H7 (cell line): ENCODE measurements at regions not wholly inside any gene's neighbourhood (a gene's known extent, or its start where the extent isn't known, plus 50 kb on each side); places are given as distances from the start of the nearest gene placed in this dataset.

Source experiments
- DNase-seq: peaks from one replicate; pipeline ENCODE4 v3.0.0; 2012
- H3K27me3 ChIP-seq: 2 replicates; pipeline ENCODE4 v1.6.0; 2011; ENCODE audit warnings: mild to moderate bottlenecking, low read length; ENCODE audit not compliant: control insufficient read depth, insufficient read depth
- H3K36me3 ChIP-seq: replicated peaks from 2 replicates; pipeline ENCODE4 v1.5.1; 2011; ENCODE audit warnings: low read length; ENCODE audit not compliant: control insufficient read depth, insufficient read depth
- H3K4me3 ChIP-seq: 2 replicates; pipeline ENCODE4 v1.5.1; 2011; ENCODE audit warnings: low read depth, mild to moderate bottlenecking, control low read depth, low read length, moderate library complexity; ENCODE audit not compliant: insufficient read depth

DNA sequence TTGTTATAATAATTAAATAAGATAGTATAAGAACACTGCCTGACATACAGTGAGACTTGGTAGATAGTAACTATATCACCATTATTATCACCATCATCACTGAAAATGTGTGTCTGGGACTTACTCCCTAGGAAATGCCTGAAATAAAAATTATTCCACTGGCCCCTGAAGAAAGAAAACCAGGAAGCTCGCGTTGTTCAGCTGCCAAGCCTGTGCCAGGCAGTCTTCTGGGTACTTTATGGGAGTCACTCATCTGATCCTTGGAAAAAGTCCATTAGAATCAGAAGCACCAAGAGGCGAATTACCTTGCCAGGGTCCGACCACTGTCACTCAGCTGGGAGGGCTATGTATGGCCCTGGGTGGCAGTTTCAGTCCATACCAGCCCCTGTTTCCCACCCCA, 220.3 kb upstream of the TPM1 start:
- Histone ChIP-seq H3K27me3 (no peaks in the 10 kb centered on the region), H3K4me3 (no peak overlapping the region), H3K36me3 (no peaks in the 10 kb centered on the region)
- DNase-seq, result no peak

DNA sequence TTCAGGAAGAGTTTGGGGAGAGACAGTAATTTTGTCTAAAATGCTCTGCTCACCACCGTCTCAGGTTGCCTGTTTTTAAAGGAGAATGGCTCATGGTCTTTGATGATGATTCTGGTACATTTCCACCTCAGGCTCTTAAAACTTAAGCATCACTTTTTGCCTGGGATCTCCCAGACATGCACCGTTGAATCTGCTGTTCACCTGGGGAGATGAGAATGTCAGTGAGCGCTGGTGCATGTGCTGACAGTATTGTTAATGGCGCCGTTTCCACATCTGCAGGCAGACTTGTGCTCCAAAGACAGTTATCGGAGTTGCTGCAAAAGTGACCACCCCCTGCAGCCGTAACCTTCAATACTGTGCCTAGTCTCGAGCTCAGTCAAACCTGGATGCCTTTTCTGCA, 219.0 kb upstream of the TPM1 start:
- no peaks in the 10 kb centered on the region for H3K27me3 ChIP-seq
- no peak overlapping the region for H3K4me3 ChIP-seq
- DNase-seq, result no peak
- H3K36me3 ChIP-seq, result no peaks in the 10 kb centered on the region

DNA sequence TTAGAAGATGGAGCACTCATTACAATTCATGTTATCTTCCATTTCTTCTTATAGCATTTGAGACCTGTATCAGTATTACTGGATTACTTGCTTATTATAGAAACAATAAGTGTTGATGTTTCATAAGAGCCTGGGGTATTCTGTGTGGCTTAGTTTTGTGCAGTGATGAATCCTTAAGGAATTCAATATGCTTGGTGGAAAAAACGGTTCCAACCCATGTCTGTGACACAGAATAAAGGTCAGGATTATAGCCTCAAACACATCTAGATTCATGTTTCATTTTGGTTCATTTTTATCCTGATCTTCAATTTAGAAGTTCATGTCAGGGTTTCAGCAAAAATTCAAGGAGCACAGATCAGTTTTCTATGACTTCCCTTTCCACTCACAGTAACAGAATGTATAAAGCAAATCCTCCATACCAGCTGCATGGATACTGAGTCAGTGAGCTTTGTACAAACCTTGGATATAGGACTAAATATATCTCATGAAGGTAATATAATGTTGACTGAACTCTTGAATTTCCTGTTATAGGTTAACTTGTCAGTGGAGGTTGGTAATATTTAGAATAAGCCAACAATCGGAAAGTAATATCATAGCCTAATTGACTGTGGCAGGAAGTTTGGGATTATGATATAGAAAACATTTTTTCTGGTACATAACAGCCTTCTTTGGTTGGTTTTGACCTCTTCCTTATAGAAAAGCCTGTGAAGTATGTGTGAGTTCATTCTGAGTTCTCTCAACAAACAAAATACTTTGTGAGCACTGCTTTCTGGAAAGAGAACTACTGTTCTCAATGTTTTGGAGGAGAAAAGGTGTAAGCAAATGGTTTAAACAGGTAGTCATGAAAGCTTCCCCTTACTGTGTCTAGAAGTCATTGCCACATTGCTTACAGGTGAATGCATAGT, 218.2 kb upstream of the TPM1 start:
- no peaks in the 10 kb centered on the region for H3K36me3 ChIP-seq
- no peaks in the 10 kb centered on the region for H3K27me3 ChIP-seq
- H3K4me3 ChIP-seq, result no peak overlapping the region
- no peak for DNase-seq

DNA sequence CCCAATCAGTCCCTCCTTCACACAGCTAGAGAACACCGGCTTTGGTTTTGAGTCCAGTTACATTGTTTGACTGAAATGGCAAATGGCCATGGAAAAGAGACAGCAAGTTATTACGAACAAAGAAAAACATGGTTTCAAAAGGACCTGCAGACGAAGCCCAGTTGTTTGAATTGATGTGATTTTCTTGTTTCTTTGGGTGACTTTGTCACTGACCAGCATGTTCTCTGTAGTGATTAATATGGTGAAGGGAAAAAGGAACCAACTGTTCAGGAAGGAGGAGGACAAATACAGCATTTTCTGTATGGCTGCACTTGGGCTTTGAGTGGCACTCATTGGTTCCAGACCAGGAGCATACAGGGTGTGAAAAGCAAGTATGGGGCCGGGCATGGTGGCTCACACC, 217.4 kb upstream of the TPM1 start:
- Histone ChIP-seq H3K4me3 (no peak overlapping the region), H3K36me3 (no peaks in the 10 kb centered on the region), H3K27me3 (no peaks in the 10 kb centered on the region)
- DNase-seq, result no peak

DNA sequence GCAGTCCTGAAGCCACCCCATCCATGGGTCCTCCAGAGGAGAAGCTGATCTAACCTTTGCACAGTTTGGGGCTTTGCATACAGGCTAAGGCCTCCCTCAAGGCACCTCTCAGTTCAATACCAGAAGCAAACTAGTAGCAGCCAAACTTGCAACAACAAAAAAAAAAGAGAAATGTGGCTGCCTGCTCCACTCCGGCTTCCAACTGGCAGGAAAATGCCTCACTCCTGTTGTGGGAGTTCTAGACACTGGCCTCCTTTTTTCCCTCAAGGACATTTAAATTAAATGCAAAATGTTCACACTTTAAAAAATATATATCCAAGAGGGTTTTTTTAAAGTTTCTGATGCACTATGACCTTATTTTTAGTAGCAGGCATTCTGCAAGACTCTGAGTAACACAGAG, 216.0 kb upstream of the TPM1 start:
- no peaks in the 10 kb centered on the region for H3K27me3 ChIP-seq
- DNase-seq, result no peak
- H3K4me3 ChIP-seq, result no peak overlapping the region
- no peaks in the 10 kb centered on the region for H3K36me3 ChIP-seq

DNA sequence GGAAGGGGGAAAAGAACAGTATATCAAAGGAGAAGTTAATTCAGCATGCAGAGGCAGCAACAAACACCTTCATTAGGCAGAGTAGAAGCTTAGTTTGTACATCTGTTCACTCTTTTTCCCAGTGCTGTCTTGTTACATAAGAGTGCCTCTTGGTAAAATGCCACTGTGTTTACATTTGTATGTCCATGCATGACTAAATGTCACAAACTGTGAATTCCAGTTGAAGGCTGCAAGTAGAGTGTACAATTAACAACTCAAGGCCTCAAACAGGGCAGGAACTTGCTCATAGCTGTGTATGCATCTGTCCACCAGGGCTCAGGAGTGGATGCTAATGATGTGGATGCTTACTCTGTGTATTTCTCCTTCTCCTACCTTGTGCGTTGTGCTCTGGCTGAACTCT, 214.2 kb upstream of the TPM1 start:
- Histone ChIP-seq H3K27me3 (no peaks in the 10 kb centered on the region), H3K4me3 (no peak overlapping the region), H3K36me3 (no peaks in the 10 kb centered on the region)
- DNase-seq, result no peak

DNA sequence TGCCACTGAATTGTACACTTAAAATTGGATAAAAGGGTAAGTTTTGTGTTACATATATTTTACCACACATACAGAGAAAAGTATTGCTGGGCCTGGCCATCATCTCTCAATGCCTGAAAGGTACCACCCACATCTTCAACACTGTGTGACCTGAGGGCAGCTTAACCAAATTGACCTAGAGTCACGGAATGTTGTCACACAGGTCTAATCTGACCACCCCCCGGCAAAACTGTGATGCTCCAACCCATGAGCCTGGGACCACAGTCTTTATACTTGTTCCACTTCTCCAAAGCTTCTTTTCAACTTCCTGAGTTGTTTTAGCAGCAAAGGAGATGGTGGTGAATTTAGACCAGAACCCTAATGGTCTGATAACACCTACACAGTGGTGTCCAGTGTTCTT, 210.3 kb upstream of the TPM1 start:
- DNase-seq, result no peak
- H3K27me3 ChIP-seq, result no peaks in the 10 kb centered on the region
- no peak overlapping the region for H3K4me3 ChIP-seq
- H3K36me3 ChIP-seq, result no peaks in the 10 kb centered on the region; the same call in 1 of the 2 replicates

DNA sequence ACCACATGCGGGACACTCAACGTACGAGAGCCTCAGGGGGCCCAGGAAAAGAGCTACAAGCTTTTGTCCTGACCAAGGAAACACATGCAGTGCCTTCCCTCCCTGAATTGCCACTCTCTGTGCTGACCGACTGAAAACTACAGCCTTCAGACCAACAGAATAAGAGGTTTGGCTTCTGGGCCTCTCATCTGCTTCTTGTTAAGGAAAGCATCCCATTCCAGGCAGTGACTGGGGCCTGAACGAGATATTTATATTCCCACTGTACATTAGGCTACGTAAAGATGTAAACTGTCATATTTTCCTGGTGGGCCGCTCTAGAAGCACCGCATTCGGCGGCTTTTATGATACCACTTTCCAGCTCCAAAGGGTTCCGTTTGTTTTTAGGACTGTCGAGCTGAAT, 208.9 kb upstream of the TPM1 start:
- no peak for DNase-seq
- H3K36me3 ChIP-seq, result no peaks in the 10 kb centered on the region; the same call in 1 of the 2 replicates
- H3K27me3 ChIP-seq, result no peaks in the 10 kb centered on the region
- no peak overlapping the region for H3K4me3 ChIP-seq

DNA sequence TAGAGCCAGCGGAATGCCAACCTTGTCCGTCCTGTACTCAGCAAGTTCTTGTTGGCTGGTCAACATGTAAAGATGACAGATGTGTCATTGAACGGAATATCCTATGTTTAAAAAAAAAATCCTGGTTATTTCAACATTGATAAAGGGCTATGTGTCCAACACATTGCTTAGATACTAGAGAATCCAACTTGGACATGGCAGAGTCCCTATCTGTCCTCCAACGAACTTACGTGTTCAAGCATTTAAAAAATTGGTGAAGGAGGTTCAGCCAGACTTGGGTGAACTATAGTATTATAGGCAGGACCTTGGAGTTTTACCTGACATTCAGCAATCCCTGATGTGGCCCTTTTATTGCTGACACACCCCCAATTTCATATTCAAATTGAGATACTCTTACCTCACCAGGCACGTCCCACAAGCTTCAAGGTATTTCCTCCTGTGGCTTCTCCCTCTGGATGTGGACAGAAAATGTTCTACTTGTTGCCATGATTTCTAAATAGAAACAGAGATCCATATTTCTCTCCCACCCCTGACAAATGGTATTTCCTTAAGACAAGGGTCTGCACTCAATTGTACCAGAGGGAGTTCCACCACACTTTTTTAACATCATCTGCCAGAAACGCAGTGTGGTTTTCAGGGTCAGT, 207.7 kb upstream of the TPM1 start:
- Histone ChIP-seq H3K36me3 (no peaks in the 10 kb centered on the region; the same call in 1 of the 2 replicates), H3K4me3 (no peak overlapping the region), H3K27me3 (no peaks in the 10 kb centered on the region)
- DNase-seq, result no peak

DNA sequence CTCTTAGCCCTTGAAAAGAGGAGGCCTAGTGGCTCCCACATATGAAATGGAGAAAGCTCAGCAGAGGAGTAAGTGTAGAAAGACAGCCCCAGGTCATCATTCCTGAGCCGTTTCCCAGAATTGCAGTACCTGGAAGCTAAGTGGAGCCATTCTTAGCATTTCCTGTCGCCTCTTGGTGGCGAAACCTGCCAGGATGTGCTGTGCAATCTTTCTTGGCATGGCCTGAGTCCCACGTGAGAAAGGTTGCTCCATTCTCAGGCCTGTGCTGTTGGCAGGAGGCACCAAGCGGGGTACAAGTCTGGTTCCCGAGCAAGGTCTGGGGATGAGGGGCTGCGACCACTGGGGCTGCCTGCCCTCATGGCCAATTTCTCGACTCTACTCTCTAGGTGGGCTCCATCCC, 207.2 kb upstream of the TPM1 start:
- DNase-seq, result no peak
- Histone ChIP-seq H3K27me3 (no peaks in the 10 kb centered on the region), H3K36me3 (no peaks in the 10 kb centered on the region; the same call in 1 of the 2 replicates), H3K4me3 (no peak overlapping the region)

DNA sequence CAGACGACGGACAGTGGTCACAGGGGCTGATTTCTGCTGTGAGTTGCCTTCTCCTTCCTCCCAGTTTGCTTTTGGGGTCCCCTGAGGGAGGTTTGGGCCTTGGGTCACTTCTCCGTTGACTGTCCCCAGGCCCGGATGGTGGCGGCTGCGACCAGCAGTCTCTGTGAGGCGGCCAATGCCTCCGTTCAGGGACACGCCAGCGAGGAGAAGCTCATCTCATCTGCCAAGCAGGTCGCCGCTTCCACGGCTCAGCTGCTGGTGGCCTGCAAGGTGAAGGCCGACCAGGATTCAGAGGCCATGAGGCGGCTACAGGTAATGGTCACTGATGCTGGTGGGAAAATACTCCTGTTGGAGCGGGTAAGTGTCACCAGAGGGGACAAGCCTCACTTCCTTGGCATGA, 206.8 kb upstream of the TPM1 start:
- Histone ChIP-seq H3K36me3 (no peaks in the 10 kb centered on the region; the same call in none of the 2 replicates), H3K4me3 (no peak overlapping the region), H3K27me3 (no peaks in the 10 kb centered on the region)
- DNase-seq, result no peak

DNA sequence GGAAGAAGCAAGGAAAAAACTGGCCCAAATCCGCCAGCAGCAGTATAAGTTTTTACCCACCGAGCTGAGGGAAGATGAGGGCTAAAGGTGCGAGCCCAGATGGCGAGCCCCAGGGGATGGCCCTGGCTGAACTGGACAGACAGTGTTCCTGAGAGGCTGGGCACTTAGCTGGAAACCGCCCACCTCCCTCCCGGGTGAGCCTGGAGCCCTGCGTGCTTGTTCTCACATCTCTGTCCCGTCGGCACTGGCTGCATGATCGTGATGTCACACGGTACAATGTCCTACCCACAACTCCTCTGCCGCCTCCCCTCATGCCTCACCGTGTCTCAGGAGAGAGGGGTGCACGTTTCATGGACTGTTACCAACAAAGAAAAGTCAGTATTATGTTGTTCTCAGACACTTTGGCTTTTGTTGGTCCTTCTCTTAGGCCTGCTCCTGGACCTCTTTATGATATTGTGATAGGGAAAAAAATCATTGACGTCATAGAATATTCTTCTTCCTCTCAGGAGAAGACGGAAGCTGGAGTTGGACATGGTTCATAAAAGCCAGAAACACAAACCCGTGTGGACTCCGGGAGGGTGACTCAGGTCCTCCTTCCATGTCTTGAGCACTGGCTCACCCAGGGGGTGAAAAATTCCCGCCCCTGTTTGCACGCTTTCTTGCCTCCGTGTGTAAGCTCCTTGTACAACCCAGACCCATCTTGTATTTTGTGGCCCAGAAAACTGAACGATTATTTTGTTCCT, 201.8 kb upstream of the TPM1 start:
- Histone ChIP-seq H3K36me3 (no peaks in the 10 kb centered on the region; the same call in none of the 2 replicates), H3K27me3 (no peaks in the 10 kb centered on the region), H3K4me3 (no peak overlapping the region)
- no peak for DNase-seq

DNA sequence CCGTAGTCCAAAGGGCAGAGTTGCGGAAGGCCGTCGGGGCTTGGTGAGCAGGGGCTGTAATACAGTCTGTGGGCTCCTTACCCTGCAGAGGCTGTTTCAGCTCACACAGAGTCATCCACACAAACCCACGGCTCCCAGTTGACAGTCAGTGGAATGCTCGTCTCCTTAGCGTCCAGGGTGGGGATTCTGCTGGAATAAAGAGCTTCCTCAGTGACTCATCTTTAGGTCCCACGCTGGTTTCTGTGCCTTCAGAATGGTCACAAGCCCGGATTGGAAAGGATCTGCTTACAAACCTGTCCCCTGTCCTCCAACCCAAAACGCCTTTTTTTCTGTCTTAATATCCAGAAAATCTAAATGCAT, 201.3 kb upstream of the TPM1 start:
- Histone ChIP-seq H3K27me3 (no peaks in the 10 kb centered on the region), H3K36me3 (no peaks in the 10 kb centered on the region; the same call in none of the 2 replicates), H3K4me3 (no peak overlapping the region)
- no peak for DNase-seq

DNA sequence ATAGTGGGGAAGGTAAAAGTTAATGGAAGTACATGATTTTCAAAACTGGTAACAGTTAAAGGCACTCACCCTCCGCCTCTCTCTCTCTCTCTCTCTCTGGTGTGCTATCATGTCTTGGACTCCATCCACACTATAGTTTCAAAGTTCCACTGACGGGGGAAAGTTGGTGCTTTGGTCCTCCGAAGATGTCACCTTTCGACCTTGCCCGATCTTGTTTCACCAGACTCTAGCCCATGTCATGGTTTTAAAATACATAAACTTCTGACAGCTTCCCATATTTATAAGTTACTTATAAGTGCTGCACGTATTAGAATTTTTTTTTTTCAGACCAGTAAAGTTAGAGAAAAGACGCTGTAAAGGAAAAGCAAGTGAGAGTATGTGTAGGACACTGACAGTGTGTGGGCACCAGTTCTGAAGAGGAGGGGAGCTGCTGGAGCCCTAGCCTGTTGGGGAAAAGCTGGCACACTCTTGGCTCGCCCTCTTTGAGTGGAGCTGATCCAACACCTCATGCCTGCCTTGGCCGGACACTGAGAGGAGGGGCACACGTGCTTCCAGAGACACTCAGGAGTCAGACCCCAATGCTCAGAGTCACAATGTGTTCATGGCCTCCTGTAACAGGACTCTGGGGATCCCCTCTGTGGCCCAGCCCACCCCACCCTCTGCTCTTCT, 200.5 kb upstream of the TPM1 start:
- H3K27me3 ChIP-seq, result no peaks in the 10 kb centered on the region
- no peaks in the 10 kb centered on the region; the same call in 1 of the 2 replicates for H3K36me3 ChIP-seq
- no peak overlapping the region for H3K4me3 ChIP-seq
- no peak for DNase-seq
